ENCODE measurements at regions not wholly inside any gene's neighbourhood (a gene's known extent, or its start where the extent isn't known, plus 50 kb on each side); places are given as distances from the start of the nearest gene placed in this dataset.

DNA sequence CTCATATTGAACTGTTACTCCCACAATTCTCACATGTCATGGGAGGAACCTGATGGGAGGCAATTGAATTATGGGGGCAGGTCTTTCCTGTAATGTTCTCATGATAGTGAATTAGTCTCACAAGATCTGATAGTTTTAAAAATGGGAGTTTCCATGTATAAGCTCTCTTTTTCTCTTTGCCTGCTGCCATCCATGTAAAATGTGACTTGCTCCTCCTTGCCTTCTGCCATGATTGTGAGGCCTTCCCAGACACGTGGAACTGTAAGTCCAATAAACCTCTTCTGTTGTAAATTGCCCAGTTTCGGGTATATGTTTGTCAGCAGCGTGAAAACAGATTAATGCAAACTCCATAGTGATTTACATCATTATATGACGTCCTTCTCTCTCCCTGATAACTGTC lies 759.7 kb upstream of the RGS18 start:
- Histone ChIP-seq H3K36me3 (ENCODE audit: control insufficient read depth in 2 of 3, insufficient read depth in 3 of 3, low read length in 3 of 3) (no peaks in the 10 kb centered on the region), H3K4me3 (ENCODE audit: low read length in 3 of 3) (no peak overlapping the region), H3K9ac (ENCODE audit: low read length in 3 of 3) (no peak overlapping the region), H3K9me3 (ENCODE audit: control insufficient read depth in 2 of 3, insufficient read depth in 1 of 3, low read length in 3 of 3) (no peaks in the 10 kb centered on the region), H3K27me3 (ENCODE audit: control insufficient read depth, insufficient read depth, low read length) (no peaks in the 10 kb centered on the region), H3K4me1 (ENCODE audit: control insufficient read depth in 2 of 3, insufficient read depth in 2 of 3, low read depth in 1 of 3, low read length in 3 of 3) (no peaks in the 10 kb centered on the region), H3K27ac (ENCODE audit: low read depth in 2 of 2, low read length in 2 of 2) (no peak overlapping the region)
- FAIRE-seq (no peak), DNase-seq (no peak)
- TF ChIP-seq, protein P1, sequence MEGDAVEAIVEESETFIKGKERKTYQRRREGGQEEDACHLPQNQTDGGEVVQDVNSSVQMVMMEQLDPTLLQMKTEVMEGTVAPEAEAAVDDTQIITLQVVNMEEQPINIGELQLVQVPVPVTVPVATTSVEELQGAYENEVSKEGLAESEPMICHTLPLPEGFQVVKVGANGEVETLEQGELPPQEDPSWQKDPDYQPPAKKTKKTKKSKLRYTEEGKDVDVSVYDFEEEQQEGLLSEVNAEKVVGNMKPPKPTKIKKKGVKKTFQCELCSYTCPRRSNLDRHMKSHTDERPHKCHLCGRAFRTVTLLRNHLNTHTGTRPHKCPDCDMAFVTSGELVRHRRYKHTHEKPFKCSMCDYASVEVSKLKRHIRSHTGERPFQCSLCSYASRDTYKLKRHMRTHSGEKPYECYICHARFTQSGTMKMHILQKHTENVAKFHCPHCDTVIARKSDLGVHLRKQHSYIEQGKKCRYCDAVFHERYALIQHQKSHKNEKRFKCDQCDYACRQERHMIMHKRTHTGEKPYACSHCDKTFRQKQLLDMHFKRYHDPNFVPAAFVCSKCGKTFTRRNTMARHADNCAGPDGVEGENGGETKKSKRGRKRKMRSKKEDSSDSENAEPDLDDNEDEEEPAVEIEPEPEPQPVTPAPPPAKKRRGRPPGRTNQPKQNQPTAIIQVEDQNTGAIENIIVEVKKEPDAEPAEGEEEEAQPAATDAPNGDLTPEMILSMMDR (IDR thresholded peaks at IDR 0.05; ENCODE audit: borderline replicate concordance, extremely low read depth, insufficient read depth): no peak
- intact Hi-C loops (cut with DNase I): no loop called here

GRCh38 chr1:191405417-191405816 lies 752.8 kb upstream of the RGS18 start:
- Histone ChIP-seq H3K27me3 (ENCODE audit: control insufficient read depth, insufficient read depth, low read length) (no peaks in the 10 kb centered on the region), H3K9ac (ENCODE audit: low read length in 3 of 3) (no peak overlapping the region), H3K9me3 (ENCODE audit: control insufficient read depth in 2 of 3, insufficient read depth in 1 of 3, low read length in 3 of 3) (no peaks in the 10 kb centered on the region), H3K4me1 (ENCODE audit: control insufficient read depth in 2 of 3, insufficient read depth in 2 of 3, low read depth in 1 of 3, low read length in 3 of 3) (no peaks in the 10 kb centered on the region), H3K36me3 (ENCODE audit: control insufficient read depth in 2 of 3, insufficient read depth in 3 of 3, low read length in 3 of 3) (no peaks in the 10 kb centered on the region), H3K4me3 (ENCODE audit: low read length in 3 of 3) (no peak overlapping the region), H3K27ac (ENCODE audit: low read depth in 2 of 2, low read length in 2 of 2) (no peak overlapping the region)
- no peak for DNase-seq
- intact Hi-C loops (cut with DNase I): no loop called here
- FAIRE-seq: no peak
- TF ChIP-seq, protein P1 (IDR thresholded peaks at IDR 0.05; ENCODE audit: borderline replicate concordance, extremely low read depth, insufficient read depth): no peak

DNA sequence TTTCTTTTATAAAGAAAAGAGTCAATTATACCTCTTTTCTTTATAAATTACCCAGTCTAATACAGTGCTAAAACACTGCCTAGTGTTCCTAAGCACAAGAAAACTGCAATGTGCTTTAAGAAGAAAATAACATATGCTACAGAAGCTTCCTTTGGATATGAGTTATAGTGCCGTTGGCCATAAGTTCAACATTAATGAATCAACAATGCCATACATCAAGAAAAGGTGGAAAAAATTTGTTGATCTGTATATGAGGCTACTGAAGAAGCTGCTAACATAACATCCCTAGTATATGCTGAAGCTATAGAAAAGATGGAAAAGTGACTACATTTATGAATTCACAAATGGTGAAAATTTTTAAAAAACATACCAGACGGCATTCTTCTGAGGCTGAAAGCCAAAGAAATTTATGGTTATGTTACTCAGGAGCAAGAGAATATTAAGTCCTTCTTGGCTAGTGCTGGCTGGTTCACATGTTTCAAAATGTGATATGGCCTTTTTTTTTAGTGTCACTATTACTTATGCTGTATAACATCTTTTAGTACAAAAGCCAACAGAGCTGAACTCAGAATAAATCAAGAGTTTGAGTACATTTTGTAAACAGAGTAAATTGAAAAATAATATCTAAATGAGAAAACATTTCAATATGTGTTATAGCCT lies 743.2 kb upstream of the RGS18 start:
- TF ChIP-seq, protein P1 (IDR thresholded peaks at IDR 0.05; ENCODE audit: borderline replicate concordance, extremely low read depth, insufficient read depth): no peak
- no peak overlapping the region for H3K27ac ChIP-seq (ENCODE audit: low read depth in 2 of 2, low read length in 2 of 2)
- intact Hi-C loops (cut with DNase I): no loop called here

GRCh38 chr1:191419842-191420241 lies 738.4 kb upstream of the RGS18 start:
- no peak for DNase-seq
- Histone ChIP-seq H3K36me3 (ENCODE audit: control insufficient read depth in 2 of 3, insufficient read depth in 3 of 3, low read length in 3 of 3) (no peaks in the 10 kb centered on the region), H3K27ac (ENCODE audit: low read depth in 2 of 2, low read length in 2 of 2) (no peak overlapping the region), H3K4me3 (ENCODE audit: low read length in 3 of 3) (no peak overlapping the region), H3K9me3 (ENCODE audit: control insufficient read depth in 2 of 3, insufficient read depth in 1 of 3, low read length in 3 of 3) (no peaks in the 10 kb centered on the region), H3K9ac (ENCODE audit: low read length in 3 of 3) (no peak overlapping the region), H3K4me1 (ENCODE audit: control insufficient read depth in 2 of 3, insufficient read depth in 2 of 3, low read depth in 1 of 3, low read length in 3 of 3) (no peaks in the 10 kb centered on the region), H3K27me3 (ENCODE audit: control insufficient read depth, insufficient read depth, low read length) (no peaks in the 10 kb centered on the region)
- intact Hi-C loops (cut with DNase I): no loop called here
- TF ChIP-seq, protein P1 (IDR thresholded peaks at IDR 0.05; ENCODE audit: borderline replicate concordance, extremely low read depth, insufficient read depth): no peak
- no peak for FAIRE-seq

More for the DNA sequence above, 743.2 kb upstream of the RGS18 start:
- Histone ChIP-seq H3K27me3 (ENCODE audit: control insufficient read depth, insufficient read depth, low read length) (no peaks in the 10 kb centered on the region), H3K36me3 (ENCODE audit: control insufficient read depth in 2 of 3, insufficient read depth in 3 of 3, low read length in 3 of 3) (no peaks in the 10 kb centered on the region), H3K9me3 (ENCODE audit: control insufficient read depth in 2 of 3, insufficient read depth in 1 of 3, low read length in 3 of 3) (no peaks in the 10 kb centered on the region), H3K4me1 (ENCODE audit: control insufficient read depth in 2 of 3, insufficient read depth in 2 of 3, low read depth in 1 of 3, low read length in 3 of 3) (no peaks in the 10 kb centered on the region), H3K9ac (ENCODE audit: low read length in 3 of 3) (no peak overlapping the region), H3K4me3 (ENCODE audit: low read length in 3 of 3) (no peak overlapping the region)
- FAIRE-seq: no peak
- DNase-seq: no peak

Measured in kidney (tissue), 13 donors.